Type B pancreatic cell (in vitro differentiated cells): ENCODE measurements at regions not wholly inside any gene's neighbourhood (a gene's known extent, or its start where the extent isn't known, plus 50 kb on each side); places are given as distances from the start of the nearest gene placed in this dataset.

Experiments
- DNase-seq: peaks from one replicate; pipeline ENCODE4 v3.0.0; 2021; ENCODE audit warnings: mixed read lengths; ENCODE audit not compliant: unreplicated experiment; ENCODE audit errors: extremely low spot score
- H3K27ac Mint-ChIP-seq: 2 replicates; pipeline ENCODE4 v1.8.0; 2021; ENCODE audit warnings: mild to moderate bottlenecking, mixed read lengths
- H3K27me3 Mint-ChIP-seq: 2 replicates; pipeline ENCODE4 v1.8.0; 2021; ENCODE audit warnings: mixed read lengths
- H3K36me3 Mint-ChIP-seq: 2 replicates; pipeline ENCODE4 v1.8.0; 2021; ENCODE audit warnings: mixed read lengths
- H3K4me1 Mint-ChIP-seq: one replicate; pipeline ENCODE4 v1.8.0; 2021; ENCODE audit warnings: mixed read lengths; ENCODE audit not compliant: unreplicated experiment
- H3K4me3 Mint-ChIP-seq: 2 replicates; pipeline ENCODE4 v1.8.0; 2021; ENCODE audit warnings: mild to moderate bottlenecking, mixed read lengths
- H3K9me3 Mint-ChIP-seq: 2 replicates; pipeline ENCODE4 v1.8.0; 2021; ENCODE audit warnings: mixed read lengths
- CTCF ChIP-seq: fragments of 200-600 bp; sonication (generic); conservative IDR thresholded peaks from 2 replicates; pipeline ENCODE4 v1.5.0; 2021; ENCODE audit warnings: antibody characterized with exemption, mild to moderate bottlenecking

GRCh38 chr6:134111062-134111677 lies 58.7 kb upstream of the SLC2A12 start:
- H3K4me3 Mint-ChIP-seq = no peak overlapping the region
- peaks cover 7% of the 10 kb centered on the region for H3K27me3 Mint-ChIP-seq
- no peaks in the 10 kb centered on the region for H3K9me3 Mint-ChIP-seq
- no peaks in the 10 kb centered on the region for H3K36me3 Mint-ChIP-seq
- peak; percentile 78 for TF ChIP-seq CTCF
- no peak overlapping the region for H3K27ac Mint-ChIP-seq
- no peaks in the 10 kb centered on the region for H3K4me1 Mint-ChIP-seq
- no peak for DNase-seq

- no peak for DNase-seq
- no peaks in the 10 kb centered on the region for H3K4me1 Mint-ChIP-seq
- H3K27me3 Mint-ChIP-seq = peaks cover 2% of the 10 kb centered on the region
- no peak for TF ChIP-seq CTCF
- H3K27ac Mint-ChIP-seq = no peak overlapping the region
- H3K9me3 Mint-ChIP-seq = no peaks in the 10 kb centered on the region
- H3K36me3 Mint-ChIP-seq = no peaks in the 10 kb centered on the region
- H3K4me3 Mint-ChIP-seq = no peak overlapping the region
Observed at GRCh38 chr6:134106702-134107101, 54.3 kb upstream of the SLC2A12 start.

- Mint-ChIP-seq H3K4me1 (no peaks in the 10 kb centered on the region), H3K27ac (no peak overlapping the region), H3K9me3 (no peaks in the 10 kb centered on the region), H3K27me3 (no peaks in the 10 kb centered on the region), H3K36me3 (no peaks in the 10 kb centered on the region), H3K4me3 (no peak overlapping the region)
- no peak for DNase-seq
- no peak for TF ChIP-seq CTCF
Observed at GRCh38 chr6:134105940-134106339, 53.5 kb upstream of the SLC2A12 start.

- peaks cover 3% of the 10 kb centered on the region for H3K4me1 Mint-ChIP-seq
- H3K4me3 Mint-ChIP-seq = no peak overlapping the region
- DNase-seq = no peak
- H3K9me3 Mint-ChIP-seq = no peaks in the 10 kb centered on the region
- no peak for TF ChIP-seq CTCF
- H3K27ac Mint-ChIP-seq = no peak overlapping the region
- no peaks in the 10 kb centered on the region for H3K36me3 Mint-ChIP-seq
- no peaks in the 10 kb centered on the region for H3K27me3 Mint-ChIP-seq
Observed at GRCh38 chr6:134103006-134103405, 50.6 kb upstream of the SLC2A12 start.
